ENCODE measurements at regions not wholly inside any gene's neighbourhood (a gene's known extent, or its start where the extent isn't known, plus 50 kb on each side); places are given as distances from the start of the nearest gene placed in this dataset.

DNA sequence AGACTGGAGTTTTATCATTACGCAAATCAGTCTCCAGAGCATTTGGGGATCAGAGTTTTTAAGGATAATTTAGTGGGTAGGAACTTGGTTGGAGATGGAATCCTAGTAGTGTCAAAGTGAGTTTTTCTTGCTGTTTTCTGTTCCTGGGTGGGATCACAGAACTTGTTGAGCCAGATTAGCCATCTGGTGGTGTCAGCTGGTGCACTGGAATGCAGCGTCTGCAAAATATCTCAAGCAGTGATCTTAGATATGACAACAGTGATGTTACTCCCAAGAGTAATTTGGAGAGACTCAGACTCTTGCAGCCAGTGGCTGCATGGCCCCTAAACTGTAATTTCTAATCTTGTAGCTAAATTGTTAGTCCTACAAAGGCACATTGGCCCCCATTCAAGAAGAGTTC lies 1257.8 kb downstream of the MAT2B start:
- DNase-seq: no peak
- in situ Hi-C loops (cut with HindIII; ENCODE audit: low pct_ligation_motif_present, low pct_unique_long_range_greater_than_20kb, low sequenced_read_pairs): no loop called here

DNA sequence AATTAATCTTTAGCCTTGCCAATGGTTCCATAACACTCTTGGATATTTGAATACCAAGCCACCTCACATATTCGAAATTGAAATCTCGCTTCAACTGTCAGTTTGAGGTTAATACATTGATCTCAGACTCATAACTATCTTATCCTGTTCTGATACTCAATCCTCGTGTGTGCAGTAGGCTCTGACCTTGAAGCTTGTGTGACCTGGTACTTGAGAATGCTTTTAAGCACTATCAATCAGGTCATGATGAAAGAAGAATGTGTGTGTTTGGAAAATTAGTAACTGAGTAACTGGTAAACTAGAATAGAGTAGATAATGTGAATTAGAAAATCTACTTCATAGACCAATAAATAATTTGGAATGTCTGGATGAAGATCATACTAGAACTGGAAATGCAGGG lies 1266.7 kb downstream of the MAT2B start:
- in situ Hi-C loops (cut with HindIII; ENCODE audit: low pct_ligation_motif_present, low pct_unique_long_range_greater_than_20kb, low sequenced_read_pairs): no loop called here
- DNase-seq: no peak

DNA sequence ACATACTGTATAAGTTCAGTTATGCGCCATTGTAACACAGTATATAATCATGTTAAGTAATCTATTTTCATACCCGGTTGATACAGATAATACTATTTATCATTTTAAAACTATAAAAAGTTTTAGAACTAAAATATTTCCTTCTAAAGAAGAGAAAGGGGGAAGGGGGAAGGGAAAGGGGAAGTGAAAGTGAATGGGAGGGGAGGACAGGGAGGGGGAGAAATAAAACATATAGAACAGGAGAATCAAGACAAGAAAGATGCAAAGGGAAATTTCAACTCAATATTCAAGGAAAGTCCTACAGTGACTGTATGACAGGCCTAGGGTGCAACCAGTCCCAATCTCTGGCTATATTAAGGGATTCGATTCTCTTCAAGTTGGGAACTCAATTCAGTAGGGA lies 1278.8 kb downstream of the MAT2B start:
- in situ Hi-C loops (cut with HindIII; ENCODE audit: low pct_ligation_motif_present, low pct_unique_long_range_greater_than_20kb, low sequenced_read_pairs): no loop called here
- no peak for DNase-seq

DNA sequence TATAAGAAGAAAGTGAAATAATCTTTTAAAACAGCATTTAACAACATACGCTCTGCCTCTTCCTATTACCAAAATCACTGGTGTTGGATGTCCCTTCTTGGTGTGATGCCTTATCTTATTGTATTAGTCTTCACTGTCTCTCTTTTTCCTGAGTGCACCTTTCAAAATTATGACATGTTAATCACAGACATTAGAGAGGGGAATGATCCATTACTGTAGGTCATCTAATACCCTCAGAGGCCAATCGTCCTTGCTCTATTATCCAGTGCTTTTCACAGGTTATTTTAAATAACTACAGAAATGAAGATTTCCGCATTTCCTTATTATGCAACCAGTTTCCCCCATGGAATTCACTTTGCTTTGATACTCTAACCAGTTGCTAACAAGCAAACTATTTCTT lies 1292.7 kb downstream of the MAT2B start:
- in situ Hi-C loops (cut with HindIII; ENCODE audit: low pct_ligation_motif_present, low pct_unique_long_range_greater_than_20kb, low sequenced_read_pairs): no loop called here
- no peak for DNase-seq

DNA sequence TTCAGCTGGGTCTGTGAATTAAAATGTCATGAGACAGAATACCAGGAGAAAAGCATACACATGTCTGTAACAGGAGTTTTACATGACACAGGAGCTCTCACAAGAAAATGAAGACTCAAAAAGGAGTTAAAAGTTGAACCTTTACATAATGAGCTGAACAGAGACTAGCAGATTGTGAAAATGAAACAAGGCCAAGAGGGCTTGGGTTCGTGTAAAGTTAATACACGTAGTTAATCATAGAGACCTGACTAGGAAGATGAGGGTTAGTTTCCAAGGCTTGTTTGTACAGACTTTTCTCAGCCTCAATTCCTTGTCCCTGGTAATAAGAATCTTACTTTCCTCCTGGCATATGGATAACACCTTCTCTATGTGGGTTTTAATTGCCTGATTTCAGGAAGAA lies 1294.0 kb downstream of the MAT2B start:
- DNase-seq: no peak
- in situ Hi-C loops (cut with HindIII; ENCODE audit: low pct_ligation_motif_present, low pct_unique_long_range_greater_than_20kb, low sequenced_read_pairs): no loop called here

DNA sequence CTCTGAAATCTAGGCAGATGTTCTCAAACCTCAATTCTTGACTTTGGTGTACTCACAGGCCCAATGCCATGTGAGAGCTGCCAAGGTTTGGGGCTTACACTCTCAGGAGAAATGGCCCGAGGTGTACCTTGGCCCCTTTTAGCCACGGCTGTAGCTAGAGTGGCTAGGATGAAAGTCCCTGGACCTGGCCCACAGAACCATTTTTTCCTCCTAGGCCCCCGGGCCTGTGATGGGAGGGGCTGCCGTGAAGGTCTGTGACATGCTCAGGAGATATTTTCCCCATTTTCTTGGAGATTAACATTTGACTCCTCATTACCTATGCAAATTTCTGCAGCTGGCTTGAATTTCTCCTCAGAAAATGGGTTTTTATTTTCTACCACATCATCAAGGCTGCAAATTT lies 1296.5 kb downstream of the MAT2B start:
- no peak for DNase-seq
- in situ Hi-C loops (cut with HindIII; ENCODE audit: low pct_ligation_motif_present, low pct_unique_long_range_greater_than_20kb, low sequenced_read_pairs): no loop called here

DNA sequence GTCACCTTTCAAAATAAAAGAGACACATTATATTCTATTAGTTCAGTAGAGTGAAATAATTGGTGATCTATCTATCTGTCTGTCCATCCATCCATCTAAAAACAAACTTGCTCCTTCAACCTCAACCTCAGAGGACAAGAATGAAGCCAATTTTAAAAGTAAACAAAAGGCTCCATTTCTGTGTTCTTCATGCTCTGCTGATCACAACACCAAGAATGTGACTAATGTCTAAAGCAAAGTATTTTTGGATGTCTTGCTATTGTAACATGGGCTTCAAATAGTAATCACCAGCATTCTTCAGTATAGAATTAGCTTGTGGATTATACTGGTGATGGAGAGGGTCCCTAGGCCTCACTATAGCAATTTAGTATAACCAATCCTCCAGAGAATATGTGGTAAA lies 1304.4 kb downstream of the MAT2B start:
- in situ Hi-C loops (cut with HindIII; ENCODE audit: low pct_ligation_motif_present, low pct_unique_long_range_greater_than_20kb, low sequenced_read_pairs): no loop called here
- no peak for DNase-seq

DNA sequence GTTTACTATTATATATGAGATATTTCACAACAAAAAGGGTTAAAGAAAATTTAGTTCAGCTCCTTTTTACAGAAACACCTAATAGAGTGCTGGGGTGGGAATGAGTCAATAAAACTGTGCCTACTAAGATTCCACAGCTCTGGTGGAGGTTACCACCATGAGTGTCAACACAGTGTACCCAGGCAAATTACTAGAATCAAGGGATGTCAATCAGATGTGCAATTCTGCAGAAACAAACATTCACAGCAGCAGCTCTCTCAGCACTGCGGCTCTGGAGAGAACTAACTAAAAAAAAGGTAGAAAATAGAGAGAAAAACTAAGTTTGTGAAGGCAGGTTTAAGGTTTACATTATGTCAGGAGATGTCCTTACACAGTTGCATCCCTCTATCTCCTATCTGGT lies 1313.0 kb downstream of the MAT2B start:
- in situ Hi-C loops (cut with HindIII; ENCODE audit: low pct_ligation_motif_present, low pct_unique_long_range_greater_than_20kb, low sequenced_read_pairs): no loop called here
- DNase-seq: no peak

DNA sequence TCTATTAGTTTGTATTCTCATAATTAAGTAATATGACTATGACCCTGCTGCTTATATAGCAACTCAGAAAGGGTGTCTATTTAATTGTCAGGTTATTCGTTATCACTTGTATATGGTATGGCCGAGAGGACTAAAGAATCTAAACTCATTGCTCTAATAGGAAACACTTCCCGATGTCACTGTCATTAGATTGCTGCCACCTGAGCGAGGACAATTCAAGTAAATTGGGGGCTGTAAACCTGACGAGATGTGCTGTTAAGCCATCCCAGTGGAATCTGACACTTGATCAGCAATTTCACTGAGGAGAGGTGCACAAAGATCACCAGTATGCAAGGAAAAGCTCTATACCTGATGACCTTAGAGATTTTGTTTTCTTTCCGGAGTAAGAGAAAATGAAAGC lies 1319.3 kb downstream of the MAT2B start:
- in situ Hi-C loops (cut with HindIII; ENCODE audit: low pct_ligation_motif_present, low pct_unique_long_range_greater_than_20kb, low sequenced_read_pairs): no loop called here
- DNase-seq: no peak

DNA sequence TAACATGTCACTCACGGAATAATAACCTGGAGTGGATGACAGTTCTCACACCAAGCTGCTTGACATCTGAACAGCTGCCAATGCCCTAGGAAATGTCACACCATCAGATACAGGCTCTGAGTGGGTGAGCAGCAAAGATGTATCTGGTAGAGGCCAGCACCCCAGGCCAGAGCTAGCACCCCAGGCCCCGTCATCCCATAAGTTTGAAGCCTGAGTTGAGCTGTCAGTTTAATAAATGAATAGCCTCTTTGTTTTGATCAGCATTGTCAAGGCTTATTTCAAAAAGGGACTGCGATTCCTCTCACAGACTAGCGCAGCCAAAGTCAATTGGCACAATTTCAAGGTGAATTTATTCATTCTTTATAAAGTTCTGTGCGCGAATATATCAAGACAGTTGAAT lies 1327.1 kb downstream of the MAT2B start:
- no peak for DNase-seq
- in situ Hi-C loops (cut with HindIII; ENCODE audit: low pct_ligation_motif_present, low pct_unique_long_range_greater_than_20kb, low sequenced_read_pairs): no loop called here

DNA sequence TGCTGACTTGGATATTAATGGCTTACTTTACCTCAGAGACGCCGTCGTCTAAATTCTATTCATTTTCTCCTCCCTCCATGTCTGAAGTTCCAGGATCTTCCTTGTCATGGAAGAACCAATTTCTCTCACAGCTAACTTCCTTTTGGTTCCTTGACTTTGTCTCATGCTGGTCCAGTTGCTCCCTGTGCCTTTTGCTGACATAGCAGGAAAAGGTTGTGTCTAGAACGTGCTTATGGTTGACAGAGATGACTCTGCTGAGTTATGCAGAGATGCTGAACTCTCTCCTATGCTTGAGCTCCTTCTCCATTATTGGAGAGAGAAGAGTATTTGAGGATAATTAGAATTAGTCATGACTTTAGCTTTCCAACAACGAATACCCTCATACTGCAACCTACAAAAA lies 1338.9 kb downstream of the MAT2B start:
- DNase-seq: no peak
- in situ Hi-C loops (cut with HindIII; ENCODE audit: low pct_ligation_motif_present, low pct_unique_long_range_greater_than_20kb, low sequenced_read_pairs): no loop called here

DNA sequence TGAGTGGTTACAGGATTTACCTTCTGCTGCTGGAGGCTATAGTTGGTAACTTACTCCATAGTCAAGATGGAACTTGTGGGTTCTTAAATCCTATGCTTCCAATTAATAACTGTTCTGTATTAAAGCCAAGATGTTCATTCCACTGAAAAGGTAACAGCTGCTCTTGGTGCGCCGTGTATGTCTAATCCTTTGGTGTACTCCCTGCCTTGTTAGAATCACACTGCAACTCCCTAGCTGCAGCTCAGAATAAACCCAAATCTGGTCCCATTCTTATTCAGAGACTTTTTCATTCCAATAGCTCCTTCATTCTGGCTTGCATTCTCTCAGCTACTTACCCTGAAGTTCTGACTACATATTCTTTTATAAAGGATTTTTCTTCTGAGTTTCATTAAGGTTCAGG lies 1355.5 kb downstream of the MAT2B start:
- in situ Hi-C loops (cut with HindIII; ENCODE audit: low pct_ligation_motif_present, low pct_unique_long_range_greater_than_20kb, low sequenced_read_pairs): no loop called here
- DNase-seq: no peak

DNA sequence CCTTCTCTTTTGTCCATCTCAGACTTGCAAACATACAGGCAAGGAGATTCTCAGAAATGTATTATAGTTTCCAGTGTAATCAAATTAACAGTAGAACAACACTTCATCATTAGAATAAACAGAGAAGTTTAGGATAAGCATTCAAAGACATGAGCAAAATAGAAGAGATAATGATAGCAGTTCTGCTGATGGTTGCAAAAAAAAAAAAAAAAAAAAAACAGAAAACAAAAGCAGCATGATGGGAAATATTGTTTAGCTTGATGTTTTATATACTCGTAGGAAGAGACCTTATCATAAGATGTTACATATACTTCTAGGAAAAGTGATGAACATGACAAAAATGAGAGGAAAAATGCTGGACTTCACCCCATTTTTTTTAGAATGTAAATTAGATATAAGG lies 1356.2 kb downstream of the MAT2B start:
- no peak for DNase-seq
- in situ Hi-C loops (cut with HindIII; ENCODE audit: low pct_ligation_motif_present, low pct_unique_long_range_greater_than_20kb, low sequenced_read_pairs): no loop called here

DNA sequence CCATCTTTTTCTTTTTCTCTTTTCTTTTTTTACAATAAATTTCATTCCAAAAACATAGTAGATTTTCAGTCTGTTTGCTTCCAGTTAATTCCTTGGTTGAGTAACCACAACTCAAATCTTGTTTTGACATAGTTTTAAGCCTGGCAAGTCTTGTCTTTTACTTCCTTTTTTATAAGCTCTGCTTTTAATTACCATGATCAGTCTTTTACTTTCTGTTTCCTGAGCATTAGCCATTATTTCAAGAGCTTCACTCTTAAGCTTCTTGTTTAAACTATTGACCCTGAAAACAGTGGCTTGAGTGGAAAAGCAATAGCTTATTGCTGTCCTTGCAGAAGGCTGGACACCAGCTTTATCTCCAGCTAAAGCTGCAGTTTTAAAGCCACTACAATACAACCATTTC lies 1363.3 kb downstream of the MAT2B start:
- DNase-seq: no peak
- in situ Hi-C loops (cut with HindIII; ENCODE audit: low pct_ligation_motif_present, low pct_unique_long_range_greater_than_20kb, low sequenced_read_pairs): no loop called here

DNA sequence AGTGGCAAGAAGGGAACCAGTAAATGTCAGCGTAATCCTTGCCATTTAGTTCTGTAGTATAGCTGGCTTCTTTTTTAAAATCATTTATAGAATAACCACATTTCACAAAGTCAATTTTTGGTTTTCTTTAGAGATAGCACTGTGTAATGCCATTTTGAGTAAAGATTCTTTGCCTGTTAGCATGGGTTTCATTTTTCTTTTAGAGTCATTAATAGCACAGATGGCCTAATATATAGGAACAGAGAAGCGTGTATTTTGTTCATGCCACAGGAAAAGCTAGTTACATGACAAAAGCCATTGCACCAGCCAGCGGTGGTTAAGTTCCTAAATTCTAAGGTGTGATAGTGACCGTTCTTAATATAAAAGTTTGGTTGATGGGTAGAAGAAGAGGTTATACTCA lies 1363.9 kb downstream of the MAT2B start:
- in situ Hi-C loops (cut with HindIII; ENCODE audit: low pct_ligation_motif_present, low pct_unique_long_range_greater_than_20kb, low sequenced_read_pairs): no loop called here
- no peak for DNase-seq

DNA sequence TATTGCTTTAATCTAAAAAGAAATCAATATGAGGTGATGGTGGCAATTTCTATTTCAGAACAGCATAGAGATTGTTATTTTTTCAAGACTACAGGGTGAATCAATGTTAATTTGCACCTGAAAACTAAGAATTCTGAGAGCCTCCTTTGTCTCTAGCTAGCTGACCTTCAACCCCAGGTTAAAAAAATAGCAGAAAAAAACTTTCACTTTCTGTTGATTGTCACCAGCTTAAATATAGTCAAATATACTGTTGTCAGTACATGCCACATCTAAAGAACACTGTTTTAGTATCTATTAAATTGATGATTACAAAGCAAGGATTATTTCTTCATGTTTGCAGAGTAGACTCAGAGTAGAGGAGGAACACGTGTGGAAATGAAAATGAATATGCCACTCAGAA lies 1371.4 kb downstream of the MAT2B start:
- no peak for DNase-seq
- in situ Hi-C loops (cut with HindIII; ENCODE audit: low pct_ligation_motif_present, low pct_unique_long_range_greater_than_20kb, low sequenced_read_pairs): no loop called here

DNA sequence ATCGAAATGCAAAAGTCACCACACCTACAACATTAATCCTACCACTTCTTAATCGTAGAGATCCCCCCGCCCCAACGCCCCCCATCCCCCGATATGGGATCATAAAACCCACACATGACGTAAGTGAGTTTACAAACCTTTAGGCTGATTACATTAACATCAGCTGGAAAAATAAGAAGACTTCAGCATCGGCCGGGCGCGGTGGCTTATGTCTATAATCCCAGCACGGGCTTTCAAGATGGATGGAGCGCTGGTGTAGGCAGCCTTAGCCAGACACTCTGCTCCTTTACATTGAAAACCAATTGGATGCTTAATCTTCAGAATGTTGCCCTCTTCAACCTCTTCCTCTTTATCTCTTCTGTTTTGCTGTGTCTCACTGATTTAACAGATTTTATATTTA lies 1376.0 kb downstream of the MAT2B start:
- in situ Hi-C loops (cut with HindIII; ENCODE audit: low pct_ligation_motif_present, low pct_unique_long_range_greater_than_20kb, low sequenced_read_pairs): no loop called here
- DNase-seq: no peak

DNA sequence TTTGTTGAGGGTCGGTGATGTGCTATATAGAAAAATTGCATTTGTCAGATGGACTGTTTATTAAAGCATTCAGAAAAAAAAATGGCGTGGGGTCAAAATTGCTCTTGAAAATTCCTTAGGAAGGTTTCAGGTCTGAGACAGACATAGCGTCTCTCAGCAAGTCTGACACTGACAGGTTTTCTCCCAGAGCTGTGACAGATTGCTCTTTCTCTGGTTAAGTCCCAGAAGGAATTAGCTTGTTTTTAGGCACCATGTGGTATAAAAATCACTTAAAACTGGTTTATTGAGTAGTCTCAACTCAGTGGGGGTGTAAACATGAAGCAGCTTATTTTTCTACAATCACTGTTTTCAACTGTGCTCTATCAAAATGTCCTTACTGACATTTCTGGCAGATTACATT lies 1379.8 kb downstream of the MAT2B start:
- in situ Hi-C loops (cut with HindIII; ENCODE audit: low pct_ligation_motif_present, low pct_unique_long_range_greater_than_20kb, low sequenced_read_pairs): no loop called here

DNA sequence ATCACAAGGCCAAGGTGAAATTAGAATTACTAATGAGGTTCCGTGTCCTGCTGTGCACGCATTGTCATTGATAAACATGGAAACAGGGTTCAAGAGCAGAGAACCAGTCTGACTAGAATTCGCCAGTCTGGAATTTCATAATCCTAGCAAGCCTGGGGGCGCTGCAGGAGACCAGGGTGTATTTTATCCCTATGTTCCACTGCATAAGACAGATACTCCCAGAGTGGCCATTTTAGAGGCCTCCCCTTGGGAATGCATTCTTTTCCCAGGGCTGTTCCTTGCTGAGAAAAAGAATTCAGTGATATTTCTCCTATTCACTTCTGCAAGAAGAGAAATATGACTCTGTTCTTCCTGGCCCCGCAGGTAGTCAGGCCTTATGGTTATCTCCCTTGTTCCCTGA lies 1387.7 kb downstream of the MAT2B start:
- DNase-seq: no peak
- in situ Hi-C loops (cut with HindIII; ENCODE audit: low pct_ligation_motif_present, low pct_unique_long_range_greater_than_20kb, low sequenced_read_pairs): no loop called here

More for the DNA sequence above, 1379.8 kb downstream of the MAT2B start:
- DNase-seq: no peak

DNA sequence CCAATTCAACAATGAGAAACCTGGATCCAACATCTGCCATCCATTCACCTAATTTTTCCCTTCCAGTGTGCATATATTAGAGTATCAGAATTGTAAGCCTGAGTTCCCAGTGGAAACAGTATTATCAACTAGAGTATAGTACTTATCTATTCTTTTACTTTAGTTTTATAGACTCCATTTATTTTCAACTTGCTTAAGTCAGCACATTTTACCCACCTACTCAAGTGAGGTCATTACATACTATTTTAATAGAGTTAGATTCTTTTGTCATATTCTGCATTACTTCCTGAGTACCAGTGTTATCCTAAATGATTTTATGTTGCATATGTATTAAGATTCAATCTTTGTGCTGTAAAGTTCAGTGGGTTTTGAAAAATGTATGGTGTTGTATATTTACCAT lies 1393.3 kb downstream of the MAT2B start:
- in situ Hi-C loops (cut with HindIII; ENCODE audit: low pct_ligation_motif_present, low pct_unique_long_range_greater_than_20kb, low sequenced_read_pairs): no loop called here
- DNase-seq: no peak

DNA sequence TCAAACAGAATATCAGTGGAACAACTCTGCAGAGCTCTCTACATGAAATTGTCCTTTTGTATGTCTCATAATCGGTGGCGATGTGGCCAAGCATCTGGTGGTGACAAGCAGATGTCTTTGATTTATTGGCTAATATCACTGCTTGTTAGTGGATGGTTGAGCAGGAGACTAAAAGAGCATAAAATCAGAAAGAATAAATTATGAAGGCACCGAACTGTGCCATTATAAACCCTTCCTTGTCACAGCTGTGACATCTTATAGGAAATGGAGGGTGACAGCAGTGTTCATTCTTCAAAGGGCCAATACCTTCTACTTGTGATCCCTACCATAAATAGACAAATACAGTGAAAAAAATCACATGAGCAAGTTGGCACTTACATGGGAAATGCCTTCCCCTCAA lies 1404.3 kb downstream of the MAT2B start:
- no peak for DNase-seq
- in situ Hi-C loops (cut with HindIII; ENCODE audit: low pct_ligation_motif_present, low pct_unique_long_range_greater_than_20kb, low sequenced_read_pairs): no loop called here

DNA sequence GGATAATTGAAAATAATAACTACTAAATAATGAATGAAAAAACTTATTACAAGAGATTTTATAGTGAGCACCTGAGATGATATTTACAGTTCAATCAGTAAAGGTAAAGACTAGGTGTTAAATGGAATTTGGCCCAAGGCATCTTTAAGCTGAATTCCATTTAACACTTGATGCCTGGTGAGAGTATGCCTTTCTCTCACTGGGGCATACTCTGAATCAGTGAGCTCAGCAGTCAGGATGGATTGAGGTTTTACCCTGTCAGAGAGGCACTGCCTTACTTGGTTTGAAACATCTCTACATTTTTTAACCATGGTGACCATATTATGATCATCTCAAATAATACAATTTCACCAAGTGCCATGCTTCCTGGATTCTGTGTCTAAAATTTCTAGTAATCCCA lies 1416.3 kb downstream of the MAT2B start:
- in situ Hi-C loops (cut with HindIII; ENCODE audit: low pct_ligation_motif_present, low pct_unique_long_range_greater_than_20kb, low sequenced_read_pairs): no loop called here
- no peak for DNase-seq
